22Rv1 (cell line): ENCODE measurements at regions not wholly inside any gene's neighbourhood (a gene's known extent, or its start where the extent isn't known, plus 50 kb on each side); places are given as distances from the start of the nearest gene placed in this dataset.

Experiments
- CTCF ChIP-seq: fragments of 450-650 bp; IDR thresholded peaks from 2 replicates; pipeline ENCODE4 v1.5.1; 2017; ENCODE audit warnings: mild to moderate bottlenecking
- ZFX ChIP-seq: fragments of 450-650 bp; IDR thresholded peaks from 2 replicates; pipeline ENCODE4 v1.6.1; 2017; ENCODE audit warnings: antibody characterized with exemption, borderline replicate concordance

GRCh38 chr11:104654181-104654813 is 244.0 kb downstream of the CASP12 start:
- no peak for TF ChIP-seq CTCF
- TF ChIP-seq ZFX: no peak
